CD4-positive, alpha-beta T cell treated with Interleukin-10 for 1 hour (primary cell): ENCODE measurements at regions not wholly inside any gene's neighbourhood (a gene's known extent, or its start where the extent isn't known, plus 50 kb on each side); places are given as distances from the start of the nearest gene placed in this dataset.

Source experiments
- DNase-seq: peaks from one replicate; pipeline ENCODE4 v3.0.0-alpha.2; 2020

GRCh38 chr2:221096706-221097567 is 475.2 kb downstream of the EPHA4 start:
- no peak for DNase-seq

- DNase-seq = no peak
Measured at GRCh38 chr2:221097568-221097915, 474.6 kb downstream of the EPHA4 start.

- DNase-seq = no peak
Measured at GRCh38 chr2:221097949-221098348, 474.2 kb downstream of the EPHA4 start.

GRCh38 chr2:221100467-221101089 is 471.5 kb downstream of the EPHA4 start:
- no peak for DNase-seq

- no peak for DNase-seq
Measured at GRCh38 chr2:221102896-221103688, 469.0 kb downstream of the EPHA4 start.

- DNase-seq = no peak
Measured at GRCh38 chr2:221103930-221104329, 468.2 kb downstream of the EPHA4 start.

GRCh38 chr2:221104361-221104811 is 467.7 kb downstream of the EPHA4 start:
- no peak for DNase-seq

- DNase-seq = no peak
Measured at GRCh38 chr2:221106241-221106640, 465.9 kb downstream of the EPHA4 start.

GRCh38 chr2:221107424-221107823 is 464.7 kb downstream of the EPHA4 start:
- DNase-seq = no peak

GRCh38 chr2:221109552-221109951 is 462.6 kb downstream of the EPHA4 start:
- no peak for DNase-seq

GRCh38 chr2:221111739-221112138 is 460.4 kb downstream of the EPHA4 start:
- no peak for DNase-seq

- DNase-seq = no peak
Measured at GRCh38 chr2:221112744-221113143, 459.4 kb downstream of the EPHA4 start.

GRCh38 chr2:221115944-221116343 is 456.2 kb downstream of the EPHA4 start:
- DNase-seq = no peak

- no peak for DNase-seq
Measured at GRCh38 chr2:221120643-221121042, 451.5 kb downstream of the EPHA4 start.

- no peak for DNase-seq
Measured at GRCh38 chr2:221123396-221123795, 448.7 kb downstream of the EPHA4 start.

- no peak for DNase-seq
Measured at GRCh38 chr2:221124532-221125240, 447.4 kb downstream of the EPHA4 start.

GRCh38 chr2:221125691-221126090 is 446.4 kb downstream of the EPHA4 start:
- no peak for DNase-seq

GRCh38 chr2:221129657-221130056 is 442.4 kb downstream of the EPHA4 start:
- no peak for DNase-seq

GRCh38 chr2:221130431-221130830 is 441.7 kb downstream of the EPHA4 start:
- DNase-seq = no peak

- no peak for DNase-seq
Measured at GRCh38 chr2:221133941-221134340, 438.2 kb downstream of the EPHA4 start.

- DNase-seq = no peak
Measured at GRCh38 chr2:221134718-221135117, 437.4 kb downstream of the EPHA4 start.

GRCh38 chr2:221135699-221136098 is 436.4 kb downstream of the EPHA4 start:
- DNase-seq = no peak

- no peak for DNase-seq
Measured at GRCh38 chr2:221137385-221137784, 434.7 kb downstream of the EPHA4 start.
